ENCODE measurements at regions not wholly inside any gene's neighbourhood (a gene's known extent, or its start where the extent isn't known, plus 50 kb on each side); places are given as distances from the start of the nearest gene placed in this dataset.

- DNase-seq (ENCODE audit: low read depth): no peak
These were observed 197.1 kb upstream of the IGF1R start for GRCh38 chr15:98451236-98451635.

- no peak for DNase-seq (ENCODE audit: low read depth)
These were observed 196.1 kb upstream of the IGF1R start for GRCh38 chr15:98452238-98452637.

DNA sequence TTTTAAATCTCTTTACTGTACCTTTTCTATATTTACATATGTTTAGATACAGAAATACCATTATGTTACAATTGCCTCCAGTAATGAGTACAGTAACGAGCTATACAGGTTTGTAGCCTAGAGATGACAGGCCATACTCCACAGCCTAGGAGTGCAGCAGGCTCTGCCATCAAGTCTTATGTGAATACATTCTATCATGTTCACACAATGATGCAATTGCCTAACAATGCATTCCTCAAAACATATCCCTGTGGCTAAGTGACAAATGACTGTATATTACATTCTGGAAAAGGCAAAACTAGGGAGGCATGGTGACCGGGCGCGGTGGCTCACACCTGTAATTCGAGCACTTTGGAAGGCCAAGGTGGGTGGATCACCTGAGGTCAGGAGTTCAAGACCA lies 192.4 kb upstream of the IGF1R start:
- DNase-seq (ENCODE audit: low read depth): no peak

GRCh38 chr15:98476559-98476958 lies 171.8 kb upstream of the IGF1R start:
- DNase-seq (ENCODE audit: low read depth): no peak

GRCh38 chr15:98480844-98481243 lies 167.5 kb upstream of the IGF1R start:
- no peak for DNase-seq (ENCODE audit: low read depth)

- DNase-seq (ENCODE audit: low read depth): no peak
These were observed 164.7 kb upstream of the IGF1R start for GRCh38 chr15:98483575-98484130.

DNA sequence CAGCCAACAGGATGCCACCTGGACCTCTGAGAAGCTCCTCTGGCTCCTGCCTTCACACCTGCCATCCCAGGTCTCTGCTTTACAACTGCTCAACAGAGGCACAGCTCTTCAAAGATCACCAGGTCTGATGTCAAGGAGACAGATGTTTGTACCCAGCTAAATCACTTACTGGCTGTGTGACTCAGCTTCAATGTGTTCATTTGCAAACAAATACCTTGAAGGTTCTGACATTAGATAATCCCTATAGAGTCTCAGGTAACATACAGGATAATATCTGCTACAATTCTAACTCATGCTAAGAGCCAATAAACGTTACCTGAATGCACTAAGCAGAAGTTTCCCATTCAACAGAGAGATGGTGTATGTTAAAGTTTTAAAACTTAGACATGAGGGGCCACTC lies 163.4 kb upstream of the IGF1R start:
- DNase-seq (ENCODE audit: low read depth): no peak

DNA sequence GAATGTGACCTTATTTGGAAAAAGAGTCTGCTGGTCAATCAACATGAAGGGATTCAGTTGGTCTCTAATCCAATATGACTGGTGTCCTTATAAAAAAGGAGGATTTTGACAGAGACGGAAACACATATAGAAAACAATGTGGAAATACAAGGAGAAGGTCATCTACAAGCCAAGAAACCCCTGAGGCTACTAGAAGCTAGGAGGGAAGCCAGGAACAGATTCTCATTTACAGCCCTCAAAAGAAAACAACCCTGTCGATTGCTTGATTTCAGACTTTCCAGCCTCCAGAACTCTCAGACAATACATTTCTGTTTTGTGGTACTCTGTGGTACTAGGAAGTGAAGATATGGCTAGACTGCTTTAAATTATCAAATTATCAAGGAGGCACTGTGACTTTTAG lies 162.9 kb upstream of the IGF1R start:
- no peak for DNase-seq (ENCODE audit: low read depth)

- no peak for DNase-seq (ENCODE audit: low read depth)
These were observed 154.3 kb upstream of the IGF1R start for GRCh38 chr15:98493966-98494511.

DNA sequence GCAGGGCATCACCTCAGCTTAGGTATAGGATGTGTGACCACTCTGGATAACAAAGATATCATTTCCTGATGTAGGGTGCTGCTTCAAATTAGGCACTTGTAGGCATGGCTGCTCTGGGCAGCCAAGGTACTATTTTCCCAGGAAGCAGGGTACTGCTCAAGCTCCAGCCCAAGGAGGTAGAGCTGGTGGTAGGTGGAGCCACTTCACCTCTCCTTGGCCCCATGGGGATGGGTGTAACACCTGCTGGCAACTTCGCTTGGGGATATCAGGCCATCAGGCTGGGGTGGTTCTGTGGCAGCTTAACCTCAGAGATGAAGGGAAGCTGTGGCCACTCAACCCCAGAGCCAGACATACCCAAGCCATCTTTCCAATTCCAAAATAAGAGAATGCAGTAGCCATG lies 147.1 kb upstream of the IGF1R start:
- no peak for DNase-seq (ENCODE audit: low read depth)

DNA sequence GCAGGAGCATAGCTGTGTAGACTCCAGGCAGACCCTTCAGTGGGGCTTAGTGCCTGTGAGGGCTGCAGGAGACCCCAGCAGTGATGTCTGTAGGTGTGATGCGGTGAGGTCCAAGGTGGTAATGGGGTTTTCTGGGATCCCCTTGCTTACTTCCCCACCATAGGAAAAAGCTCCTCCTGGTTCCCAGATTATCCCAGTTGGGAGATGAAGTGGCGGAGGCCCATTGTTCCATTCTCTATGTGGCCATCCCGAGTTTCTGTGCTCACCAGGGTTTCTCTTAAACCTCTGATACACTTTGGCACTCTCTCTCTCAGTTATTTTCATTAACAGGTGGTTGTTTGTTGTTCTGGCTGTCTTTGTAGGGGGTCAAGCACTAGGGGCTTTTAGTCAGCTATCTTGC lies 146.7 kb upstream of the IGF1R start:
- DNase-seq (ENCODE audit: low read depth): no peak

GRCh38 chr15:98503970-98504369 lies 144.4 kb upstream of the IGF1R start:
- DNase-seq (ENCODE audit: low read depth): peak; percentile 64

DNA sequence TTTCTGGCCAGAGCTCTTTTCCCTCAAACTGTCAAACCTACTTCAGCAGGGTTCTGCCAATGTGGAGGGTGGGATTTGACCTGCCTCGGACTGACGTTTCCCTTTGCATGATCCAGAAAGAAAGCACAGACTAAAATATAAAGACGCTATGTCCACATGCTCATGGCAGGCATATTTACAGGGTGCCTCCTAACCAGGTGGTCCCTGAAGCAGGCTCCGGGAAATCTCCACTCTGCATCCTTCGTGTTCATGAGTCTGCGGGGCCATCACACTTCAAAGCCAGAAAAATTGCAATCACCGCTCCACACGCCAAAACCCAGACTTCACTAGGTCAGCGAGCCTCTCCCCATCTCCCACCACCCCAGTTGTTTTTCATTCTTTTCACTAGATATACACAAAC lies 143.3 kb upstream of the IGF1R start:
- DNase-seq (ENCODE audit: low read depth): no peak

- no peak for DNase-seq (ENCODE audit: low read depth)
These were observed 142.7 kb upstream of the IGF1R start for GRCh38 chr15:98505611-98506031.

DNA sequence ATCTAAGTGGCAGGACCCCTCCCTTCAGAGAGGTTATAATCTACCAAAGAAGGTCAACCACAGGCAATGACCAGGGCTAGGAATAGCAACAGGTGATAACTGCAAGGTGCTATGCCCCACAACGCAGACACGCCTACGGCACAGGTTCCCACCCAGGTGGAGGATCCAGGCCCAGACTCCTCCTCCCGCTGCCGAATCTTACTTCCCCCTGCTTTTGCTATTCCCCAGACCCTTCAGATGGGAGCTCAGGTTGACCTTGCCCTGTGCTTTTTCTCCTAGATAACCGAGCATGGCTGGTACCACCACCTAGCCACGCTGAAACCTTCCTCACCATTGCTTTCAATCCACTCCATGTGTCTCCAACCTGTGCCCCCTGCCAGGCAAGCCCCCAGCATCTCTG lies 142.2 kb upstream of the IGF1R start:
- DNase-seq (ENCODE audit: low read depth): no peak

DNA sequence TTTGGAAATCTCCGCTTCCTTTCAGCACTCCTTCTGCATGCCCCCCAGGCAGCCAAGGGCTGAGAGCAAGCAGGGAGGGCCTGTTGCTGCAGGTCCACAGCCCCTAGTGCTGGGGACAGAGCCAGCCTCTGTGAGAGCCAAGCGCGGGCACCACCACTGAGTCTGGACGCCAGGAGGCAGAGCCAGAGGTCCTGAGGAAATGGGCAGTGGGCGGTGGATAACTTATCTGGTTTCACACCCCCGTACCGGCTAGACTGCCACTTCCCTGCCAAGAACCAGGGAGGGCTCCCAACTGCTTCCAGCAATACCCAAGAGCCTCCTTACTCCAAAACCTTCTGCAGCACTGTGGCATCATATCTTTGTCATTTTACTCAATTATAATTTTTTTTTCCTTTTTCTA lies 141.6 kb upstream of the IGF1R start:
- DNase-seq (ENCODE audit: low read depth): no peak

- no peak for DNase-seq (ENCODE audit: low read depth)
These were observed 134.8 kb upstream of the IGF1R start for GRCh38 chr15:98513428-98513986.

- no peak for DNase-seq (ENCODE audit: low read depth)
These were observed 134.2 kb upstream of the IGF1R start for GRCh38 chr15:98514034-98514622.

DNA sequence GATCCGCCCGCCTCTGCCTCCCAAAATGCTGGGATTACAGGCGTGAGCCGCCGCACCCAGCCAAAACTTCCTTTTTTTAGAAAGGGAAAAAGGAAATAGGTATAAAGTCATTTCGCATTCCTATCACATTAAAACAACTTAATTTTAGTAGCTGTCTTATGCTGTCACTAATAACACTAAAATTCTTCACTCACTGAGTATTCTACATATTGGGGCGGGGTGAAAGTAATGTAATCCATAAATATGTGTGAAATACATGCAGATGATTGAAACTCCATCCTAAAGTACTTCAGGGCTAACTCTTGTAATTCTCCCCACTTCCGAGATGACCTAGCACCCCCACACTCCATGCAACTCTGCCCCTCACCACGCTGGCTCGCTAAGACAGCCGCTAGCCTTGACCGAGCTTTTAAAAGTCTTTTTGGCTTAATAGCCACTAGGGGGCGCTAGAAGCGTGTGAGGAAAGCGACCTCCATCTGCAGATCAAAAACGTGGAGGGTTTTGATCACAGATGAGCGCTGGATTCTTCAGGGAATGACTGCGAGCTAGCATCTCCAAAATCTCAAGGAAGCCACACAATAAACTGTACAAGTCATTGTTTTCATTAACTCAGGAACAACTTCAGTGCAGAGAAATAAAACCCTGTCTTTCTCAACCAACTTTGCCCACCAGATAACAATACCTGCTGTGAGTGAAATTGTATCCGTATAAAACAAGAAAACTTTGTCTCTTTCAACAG lies 129.3 kb upstream of the IGF1R start:
- DNase-seq (ENCODE audit: low read depth): peak; percentile 49

DNA sequence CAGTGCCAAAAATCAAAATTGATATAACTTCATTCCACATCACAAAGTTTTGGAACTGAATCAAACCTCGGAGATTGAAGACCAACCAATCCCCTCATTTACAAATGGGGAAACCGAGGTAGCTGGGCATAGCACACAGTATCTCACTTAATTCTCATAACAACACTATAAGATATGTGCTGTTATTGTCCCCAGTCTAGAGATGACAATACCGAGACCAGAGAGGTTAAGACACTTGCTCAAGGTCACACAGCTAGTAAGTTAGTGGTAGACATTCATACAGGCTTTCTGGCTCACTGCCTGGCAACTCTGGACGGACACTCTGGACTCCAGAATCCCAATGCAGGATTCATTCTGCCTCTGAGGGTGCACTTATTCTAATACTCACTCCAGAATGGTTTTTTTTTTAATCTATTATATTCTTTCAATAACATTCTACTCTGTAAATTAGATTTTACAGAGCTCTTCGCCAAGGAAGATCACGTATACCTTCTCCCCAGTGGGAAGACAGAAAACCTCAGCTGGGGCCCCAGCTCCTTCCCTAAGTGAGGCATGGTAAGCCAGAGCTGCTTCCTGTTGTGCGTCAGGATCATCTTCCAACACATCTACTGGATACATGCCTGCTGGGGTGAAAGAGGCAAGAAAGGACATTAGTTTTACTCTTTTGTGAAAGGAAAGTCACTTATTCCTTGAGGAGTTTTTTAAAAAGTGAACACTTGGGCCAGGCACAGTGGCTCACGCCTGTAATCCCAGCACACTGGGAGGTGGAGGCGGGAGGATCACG lies 128.4 kb upstream of the IGF1R start:
- DNase-seq (ENCODE audit: low read depth): no peak

GRCh38 chr15:98522127-98522526 lies 126.2 kb upstream of the IGF1R start:
- no peak for DNase-seq (ENCODE audit: low read depth)

DNA sequence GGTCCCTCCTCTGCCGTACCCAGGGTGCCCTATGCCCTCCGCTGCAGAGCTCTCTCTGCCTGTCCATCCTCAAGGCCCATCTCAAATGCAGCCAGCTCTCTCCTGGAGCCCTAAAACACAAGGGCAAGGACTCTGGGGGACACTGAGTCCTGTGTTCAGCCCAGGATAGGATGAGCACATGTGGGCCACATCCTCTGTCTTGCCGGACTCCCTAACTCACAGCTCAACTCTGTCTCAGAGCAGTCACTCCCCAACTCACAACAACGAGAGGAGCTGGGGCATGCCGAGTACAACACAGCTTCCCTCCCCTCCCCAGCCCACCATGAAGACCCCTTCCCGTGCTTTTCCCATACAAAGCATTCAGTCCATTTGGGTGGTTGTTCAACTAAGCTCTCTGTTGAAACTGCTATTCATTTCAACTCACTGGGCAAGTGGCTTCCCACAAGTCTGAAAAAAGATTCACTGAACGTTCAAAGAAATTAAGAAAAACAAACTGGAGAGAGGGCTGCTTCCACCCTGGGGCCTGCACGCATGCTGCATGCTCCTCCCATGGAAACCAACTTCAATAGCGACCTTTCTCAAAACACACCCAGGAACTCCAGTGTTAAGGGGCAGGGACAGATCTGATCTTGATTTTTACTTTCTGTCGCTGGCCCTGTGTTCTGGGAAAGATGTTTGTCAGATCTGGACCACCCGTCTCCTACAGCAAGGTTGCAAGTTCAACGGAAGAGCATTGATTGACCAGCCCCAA lies 124.3 kb upstream of the IGF1R start:
- DNase-seq (ENCODE audit: low read depth): no peak

Measured in GM04504 (cell line).